NCI-H82 (cell line): ENCODE measurements at regions not wholly inside any gene's neighbourhood (a gene's known extent, or its start where the extent isn't known, plus 50 kb on each side); places are given as distances from the start of the nearest gene placed in this dataset.

Experiments
- DNase-seq: peaks from one replicate; lab custom pipeline; 2025; lab: John Stamatoyannopoulos, UW

- DNase-seq: peak; percentile 91
Measured at GRCh38 chr16:85309656-85310587, 197.7 kb upstream of the CIBAR2 start.

DNA sequence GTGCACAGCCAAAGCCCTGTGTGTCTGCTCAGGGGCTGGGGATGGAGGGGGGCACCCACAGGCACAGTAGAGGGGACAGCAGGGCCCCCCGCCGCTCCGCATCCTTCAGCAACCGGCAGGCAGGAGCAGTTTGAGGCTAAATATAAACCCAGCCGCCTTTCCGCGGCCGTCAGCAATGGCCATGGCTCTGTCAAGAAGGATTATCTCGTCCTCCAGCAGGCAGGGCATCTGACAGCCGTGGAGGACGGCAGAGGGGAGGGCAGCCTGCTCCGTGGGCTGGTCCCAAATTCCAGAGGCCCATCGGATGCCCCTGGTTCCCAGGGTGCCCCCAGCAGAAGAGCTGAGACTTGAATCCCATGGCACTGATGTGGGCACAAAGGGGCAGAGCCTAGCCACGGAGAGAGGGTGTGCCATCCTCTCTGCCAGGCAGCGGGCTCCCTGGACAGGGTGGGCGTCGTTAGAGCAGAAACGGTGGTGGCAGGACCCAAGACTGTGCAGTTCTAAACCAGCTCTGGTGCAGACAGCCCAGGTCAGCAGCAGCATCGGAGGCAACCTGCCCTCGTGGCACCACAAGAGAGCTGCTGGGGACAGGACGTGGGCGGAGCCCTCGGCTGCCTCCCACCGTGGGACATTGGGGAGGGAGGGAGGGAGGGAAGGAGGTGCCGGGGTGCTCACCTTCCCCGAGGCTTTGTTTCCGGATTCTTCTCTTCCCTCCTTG is 198.8 kb upstream of the CIBAR2 start:
- peak; percentile 66 for DNase-seq

GRCh38 chr16:85311741-85312140 is 199.5 kb upstream of the CIBAR2 start:
- DNase-seq: no peak

DNA sequence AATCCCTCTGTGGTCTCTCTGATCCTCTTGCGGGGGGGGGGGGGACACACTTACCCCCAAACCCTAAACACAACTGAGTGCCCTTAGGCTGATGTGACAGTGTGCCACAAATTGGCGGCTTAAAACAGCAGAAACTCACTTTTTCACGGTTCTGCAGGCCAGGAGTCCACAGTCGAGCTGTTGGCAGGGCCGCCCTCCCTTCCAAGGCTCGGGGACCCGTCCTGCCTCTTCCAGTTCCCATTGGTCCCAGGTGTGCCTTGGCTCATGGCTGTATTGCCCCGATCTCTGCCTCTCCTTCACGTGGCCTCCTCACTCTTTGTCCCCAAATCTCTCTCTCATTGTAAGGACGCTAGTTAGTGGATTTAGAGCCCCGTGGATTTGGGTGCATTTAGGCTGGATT is 199.9 kb upstream of the CIBAR2 start:
- DNase-seq: no peak

GRCh38 chr16:85312642-85313525 is 200.6 kb upstream of the CIBAR2 start:
- DNase-seq: no peak

DNA sequence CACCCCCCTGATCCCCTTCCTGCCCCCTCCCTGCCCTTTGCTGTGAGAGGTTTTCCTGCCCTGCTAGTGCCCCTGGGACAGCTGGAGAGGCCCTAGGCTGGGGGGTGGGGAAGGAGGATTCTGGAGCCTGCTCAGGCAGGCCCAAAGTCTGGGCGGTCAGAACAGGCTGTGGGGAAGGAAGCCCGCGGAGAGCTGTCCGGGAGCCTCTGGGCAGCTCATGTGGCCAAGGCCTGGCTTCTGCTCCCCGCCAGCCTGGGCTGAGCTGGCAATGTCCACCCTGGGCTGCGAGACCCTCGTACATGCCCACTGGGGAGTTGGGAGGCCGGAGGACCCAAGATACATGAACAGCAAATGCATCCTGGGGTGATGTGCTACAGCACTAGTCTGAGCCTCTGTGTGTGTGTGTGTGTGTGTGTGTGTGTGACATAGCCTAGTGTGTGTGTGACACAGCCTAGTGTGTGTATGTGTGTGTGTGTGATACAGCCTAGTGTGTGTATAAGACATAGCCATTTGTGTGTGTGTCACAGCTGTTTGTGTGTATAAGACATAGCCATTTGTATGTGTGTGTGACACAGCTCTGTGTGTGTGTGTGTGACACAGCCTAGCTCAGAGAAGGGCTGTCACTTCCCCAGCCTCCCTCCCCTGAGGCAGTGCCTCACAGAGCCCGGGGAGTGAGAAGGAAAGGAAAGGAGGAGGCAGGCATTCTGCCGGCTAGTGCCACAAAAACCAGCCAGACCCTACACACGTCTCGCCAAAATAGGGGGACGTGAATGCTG is 201.4 kb upstream of the CIBAR2 start:
- peak; percentile 64 for DNase-seq

- no peak for DNase-seq
Measured at GRCh38 chr16:85314512-85314971, 202.3 kb upstream of the CIBAR2 start.

DNA sequence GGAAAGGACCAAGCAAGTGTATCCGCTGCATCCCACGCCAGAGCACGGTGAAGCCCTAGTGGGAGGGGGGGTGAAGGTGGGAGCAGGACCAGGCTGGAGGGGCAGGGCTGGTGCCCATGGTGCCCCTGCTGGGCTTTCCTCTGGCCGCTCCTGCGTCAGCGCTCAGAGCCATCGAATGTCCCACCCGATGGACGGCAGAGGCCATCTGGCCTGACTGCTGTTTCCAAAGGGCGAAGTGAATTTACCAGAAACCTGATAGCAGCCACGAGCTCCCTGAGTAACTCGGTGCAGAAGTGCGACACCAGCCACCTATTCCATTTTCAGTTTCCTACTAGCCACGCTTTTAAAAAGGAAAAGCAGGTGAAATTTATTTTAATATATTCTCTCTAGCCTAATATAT is 203.6 kb upstream of the CIBAR2 start:
- no peak for DNase-seq

- peak; percentile 84 for DNase-seq
Measured at GRCh38 chr16:85316321-85316919, 204.1 kb upstream of the CIBAR2 start.

DNA sequence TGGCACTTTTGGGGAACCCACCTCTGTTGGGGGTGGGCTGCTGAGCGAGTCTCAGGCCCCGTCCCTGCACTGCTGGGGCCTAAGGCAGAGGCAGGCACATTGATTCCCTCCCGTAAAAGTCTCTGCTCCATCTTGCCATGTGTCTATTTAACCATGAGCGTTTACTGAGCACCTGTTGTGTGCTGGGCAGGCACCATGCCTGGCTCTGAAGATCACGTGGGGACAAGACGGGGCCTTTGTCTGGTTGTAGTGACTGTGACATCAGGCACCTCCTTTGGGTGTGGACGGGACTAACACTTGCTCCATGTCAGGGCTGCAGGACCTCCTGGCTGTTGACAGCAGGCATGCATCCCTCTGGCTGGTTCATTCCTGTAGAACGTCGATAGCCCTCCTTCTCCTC is 204.7 kb upstream of the CIBAR2 start:
- DNase-seq: no peak

DNA sequence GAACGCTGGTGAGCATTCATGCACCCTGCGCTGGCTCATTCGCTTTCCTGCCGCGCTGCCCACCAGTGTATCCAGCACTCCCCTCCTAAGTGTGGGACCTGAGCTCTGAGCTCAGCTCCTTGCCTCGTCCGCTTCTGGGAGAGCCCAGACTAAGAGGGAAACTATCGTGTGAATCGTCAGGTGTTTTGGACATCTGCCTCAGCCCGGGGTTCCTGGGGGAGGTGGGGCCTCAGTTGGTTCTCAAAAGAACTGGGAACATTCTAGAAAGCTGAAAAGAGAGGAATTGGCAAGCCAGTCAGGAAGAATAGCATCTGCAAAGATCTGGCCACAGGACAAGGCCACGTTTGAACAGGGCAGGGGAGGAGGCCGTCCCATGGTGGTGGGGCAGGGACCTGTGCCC is 205.4 kb upstream of the CIBAR2 start:
- DNase-seq: no peak

GRCh38 chr16:85319208-85319983 is 207.1 kb upstream of the CIBAR2 start:
- DNase-seq: no peak

GRCh38 chr16:85319984-85320440 is 207.7 kb upstream of the CIBAR2 start:
- DNase-seq: no peak

DNA sequence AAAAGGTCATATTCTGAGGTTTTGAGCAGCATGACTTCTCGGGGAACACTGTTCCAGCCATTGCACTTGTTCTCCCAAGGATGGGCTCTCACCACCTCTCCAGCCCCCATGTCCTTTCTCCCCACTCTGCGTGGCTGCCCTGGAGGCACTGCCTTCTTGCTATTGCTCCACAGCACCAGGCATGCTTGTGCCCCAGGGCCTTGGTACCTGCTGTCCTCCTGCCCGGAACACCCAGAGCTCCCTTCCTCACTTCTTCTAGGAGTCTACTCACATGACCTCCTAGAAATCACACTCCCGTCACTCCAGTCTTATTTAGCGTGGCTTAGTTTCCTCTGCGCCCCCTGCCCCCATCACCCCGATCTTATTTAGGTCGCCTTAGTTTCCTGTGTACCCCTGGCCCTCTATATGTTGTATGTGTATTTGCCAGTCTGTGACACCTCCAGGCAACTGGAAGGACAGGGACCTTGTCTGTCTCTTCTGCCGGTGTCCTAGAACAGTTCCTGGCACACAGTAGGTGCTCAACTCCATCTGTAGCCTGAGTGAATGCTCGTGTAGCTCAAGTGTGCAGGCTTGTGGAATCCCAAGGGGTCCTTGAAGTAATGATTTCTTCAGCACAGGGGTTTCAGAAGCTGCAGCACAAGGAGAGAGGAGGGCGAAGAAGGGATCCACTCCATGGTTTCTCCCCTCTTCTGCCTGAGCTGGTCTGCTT is 208.6 kb upstream of the CIBAR2 start:
- no peak for DNase-seq

DNA sequence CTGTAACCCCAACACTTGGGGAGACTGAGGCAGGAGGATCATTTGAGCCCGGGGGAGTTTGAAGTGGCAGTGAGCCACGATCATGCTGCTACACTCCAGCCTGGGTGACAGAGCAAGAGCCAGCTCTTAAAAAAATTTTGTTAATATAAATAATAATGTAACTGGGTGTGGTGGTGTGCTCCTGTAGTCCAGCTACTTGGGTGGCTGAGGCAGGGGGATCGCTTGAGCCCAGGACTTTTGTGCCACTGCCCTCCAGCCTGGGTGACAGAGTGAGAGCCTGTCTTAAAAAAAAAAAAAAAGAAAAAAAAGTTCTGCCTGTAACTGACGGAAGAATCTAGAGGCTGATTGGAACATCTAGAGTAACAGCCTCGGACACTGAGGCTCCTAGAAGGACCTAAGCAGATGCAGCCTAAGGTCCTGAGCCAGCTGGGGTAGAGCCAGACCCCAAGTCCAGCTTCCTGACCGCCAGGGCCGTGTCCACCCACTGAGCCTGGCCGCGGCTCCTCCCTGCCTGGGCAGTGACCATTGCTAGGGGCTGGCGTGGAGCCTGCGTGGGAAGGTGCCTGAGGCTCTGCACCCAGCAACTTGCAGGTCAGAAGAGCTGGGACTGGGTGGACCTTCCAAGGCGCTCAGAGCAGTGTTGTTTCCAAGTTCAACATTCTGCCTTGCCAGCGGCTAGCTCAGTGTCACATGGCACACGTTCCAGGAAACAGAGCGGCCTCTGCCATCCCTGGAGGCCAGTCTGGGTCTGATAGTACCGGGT is 209.4 kb upstream of the CIBAR2 start:
- DNase-seq: no peak

GRCh38 chr16:85323230-85323960 is 211.1 kb upstream of the CIBAR2 start:
- no peak for DNase-seq

GRCh38 chr16:85323961-85324253 is 211.6 kb upstream of the CIBAR2 start:
- no peak for DNase-seq

- DNase-seq: no peak
Measured at GRCh38 chr16:85324488-85324887, 212.2 kb upstream of the CIBAR2 start.
